Spleen (tissue), 11 donors: ENCODE measurements at regions not wholly inside any gene's neighbourhood (a gene's known extent, or its start where the extent isn't known, plus 50 kb on each side); places are given as distances from the start of the nearest gene placed in this dataset.

Experiments
- DNase-seq: peaks from one replicate; pipeline ENCODE4 v3.0.0-alpha.2; 2020
- H3K27ac ChIP-seq, 8 donors: fragments of 200-600 bp; sonication (generic) in 7 of 8; 1 replicate in 4 of 8; 2 replicates in 4 of 8; pipeline versions ENCODE4 v1.5.0 to v1.8.0; 2016 to 2021; ENCODE audit warnings: inconsistent platforms in 4 of 8, mild to moderate bottlenecking in 4 of 8, moderate library complexity in 1 of 8
- H3K27me3 ChIP-seq, 7 donors: fragments of 200-600 bp; sonication (generic) in 6 of 7; replicated peaks in 1 of 7; 1 replicate in 4 of 7; 2 replicates in 3 of 7; pipeline versions ENCODE4 v1.5.0 to v1.8.0; 2016 to 2021; ENCODE audit warnings: inconsistent platforms in 3 of 7, mild to moderate bottlenecking in 1 of 7
- H3K36me3 ChIP-seq, 6 donors: fragments of 200-600 bp; sonication (generic) in 5 of 6; 1 replicate in 4 of 6; 2 replicates in 2 of 6; pipeline versions ENCODE4 v1.5.0 to v1.8.0; 2016 to 2021; ENCODE audit warnings: inconsistent platforms in 2 of 6
- H3K4me1 ChIP-seq, 6 donors: fragments of 200-600 bp; sonication (generic) in 5 of 6; 1 replicate in 3 of 6; 2 replicates in 3 of 6; pipeline versions ENCODE4 v1.5.0 to v1.8.0; 2016 to 2021; ENCODE audit warnings: inconsistent platforms in 3 of 6
- H3K4me3 ChIP-seq, 8 donors: fragments of 200-600 bp; sonication (generic) in 7 of 8; 1 replicate in 4 of 8; 2 replicates in 4 of 8; pipeline versions ENCODE4 v1.5.0 to v1.8.0; 2016 to 2021; ENCODE audit warnings: inconsistent platforms in 4 of 8, mild to moderate bottlenecking in 4 of 8, moderate library complexity in 2 of 8
- H3K9me3 ChIP-seq, 8 donors: fragments of 200-600 bp; sonication (generic) in 7 of 8; 1 replicate in 4 of 8; 2 replicates in 4 of 8; pipeline versions ENCODE4 v1.5.0 to v1.8.0; 2016 to 2021; ENCODE audit warnings: inconsistent platforms in 4 of 8
- CTCF ChIP-seq, 11 experiments: fragments of 200-600 bp in 7 of 11; fragments of 450-650 bp in 4 of 11; sonication (generic) in 4 of 11; IDR thresholded peaks in 8 of 11; conservative IDR thresholded peaks in 3 of 11; 1 replicate in 7 of 11; 2 replicates in 4 of 11; pipeline versions ENCODE4 v1.4.0 to v1.8.0; 2016 to 2021; ENCODE audit warnings: antibody characterized with exemption in 11 of 11, inconsistent platforms in 4 of 11, mild to moderate bottlenecking in 1 of 11
- POLR2A ChIP-seq, 3 donors: fragments of 450-650 bp; IDR thresholded peaks; one replicate each; pipeline ENCODE4 v1.5.1; 2017; ENCODE audit warnings: antibody characterized with exemption in 3 of 3, mild to moderate bottlenecking in 1 of 3
- POLR2AphosphoS5 ChIP-seq, 3 donors: sonication (generic); formaldehyde crosslinking; IDR thresholded peaks; one replicate each; pipeline ENCODE4 v1.5.1; 2017; ENCODE audit warnings: antibody characterized with exemption in 3 of 3
- WGBS, 5 donors: extraction: QIAGEN DNeasy Blood & Tissue Kit in 3 of 5; methylation state at CpG; one replicate each; pipeline versions ENCODE4 v1.1.5 to v1.1.7; 2013 to 2018; 5-methylcytosine and 5-hydroxymethylcytosine counted together
- intact Hi-C: fragments of 100-400 bp; cut with DNase I; formaldehyde crosslinking; loops from one replicate; pipeline ENCODE4 v1.15.0; 2023; ENCODE audit warnings: low total_unique reads
- donor health status: healthy with polysubstance abuse.
- donor health status: DM: no; HTN: no; CAD: no; lungs with moderate emphysema.
- donor health status: DM: no; HTN: no; CAD: no.
- donor health status: Bipolar disorder and iron deficiency.
- donor health status: healthy.
- donor health status: DM: no; HTN: no; CAD: no.
- donor health status: DM: yes; HTN: yes; CAD: no.

DNA sequence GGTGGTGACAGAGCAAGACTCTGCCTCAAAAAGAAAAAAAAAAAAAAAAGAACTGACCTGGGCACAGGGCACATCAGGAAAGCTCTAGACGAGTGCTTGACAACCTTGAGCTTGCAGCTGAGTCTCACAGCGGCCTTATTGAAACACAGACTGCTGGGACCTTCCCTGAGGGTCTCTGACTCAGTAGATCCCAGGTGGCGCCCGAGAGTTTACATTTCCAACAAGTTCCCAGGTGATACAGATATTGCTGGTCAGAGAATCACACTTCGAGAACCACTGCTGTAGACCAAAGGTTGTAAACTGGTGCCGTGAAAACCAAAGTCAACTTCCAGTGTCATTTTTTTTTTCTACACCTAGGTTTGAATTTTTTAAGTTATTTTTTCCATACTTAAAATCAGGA, 573.2 kb upstream of the MDFIC2 start:
- H3K4me1 ChIP-seq: no peaks in the 10 kb centered on the region
- H3K27ac ChIP-seq: no peak overlapping the region
- 79 to 89% (median 88%) methylated on average over 6 of the region's 6 CpGs for WGBS, 5 donors
- H3K36me3 ChIP-seq: no peaks in the 10 kb centered on the region
- intact Hi-C loops: no loop called here
- no peak overlapping the region for H3K4me3 ChIP-seq
- peaks cover 0 to 5% (median 0%) of the 10 kb centered on the region in 7 donors for H3K27me3 ChIP-seq
- DNase-seq: no peak
- TF ChIP-seq POLR2A (IDR thresholded peaks at IDR 0.05) (no peak), CTCF (IDR thresholded peaks at IDR 0.05 in 8 of 11, conservative IDR thresholded peaks at IDR 0.05 in 3 of 11) (no peak), POLR2AphosphoS5 (IDR thresholded peaks at IDR 0.05) (no peak)
- H3K9me3 ChIP-seq: no peaks in the 10 kb centered on the region

DNA sequence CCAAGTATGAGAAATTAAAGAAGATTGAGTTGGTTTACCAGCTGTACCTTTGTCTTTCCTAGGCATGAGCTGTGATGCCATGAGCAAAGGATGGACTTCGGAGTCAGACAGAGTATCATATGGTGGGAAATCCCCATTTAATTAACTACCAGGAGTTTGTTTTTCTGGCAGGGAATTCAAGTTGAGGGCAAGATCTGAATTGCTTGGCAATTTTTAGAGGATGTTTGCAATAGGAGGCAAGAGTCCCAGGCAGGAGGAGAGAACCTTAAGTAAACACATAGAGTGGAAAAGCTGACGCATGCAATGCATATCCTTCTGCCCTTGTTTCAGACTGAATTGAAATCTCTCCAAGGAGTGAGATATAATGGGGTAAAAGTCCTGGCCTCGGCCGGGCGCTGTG, 569.7 kb upstream of the MDFIC2 start:
- Histone ChIP-seq H3K27me3 (peaks cover 0 to 5% (median 0%) of the 10 kb centered on the region in 7 donors), H3K36me3 (no peaks in the 10 kb centered on the region), H3K9me3 (peaks cover 0 to 27% (median 17%) of the 10 kb centered on the region in 8 donors), H3K4me3 (no peak overlapping the region), H3K27ac (no peak overlapping the region), H3K4me1 (no peaks in the 10 kb centered on the region)
- TF ChIP-seq POLR2AphosphoS5 (IDR thresholded peaks at IDR 0.05): no peak
- no peak for TF ChIP-seq CTCF (IDR thresholded peaks at IDR 0.05 in 8 of 11, conservative IDR thresholded peaks at IDR 0.05 in 3 of 11)
- TF ChIP-seq POLR2A (IDR thresholded peaks at IDR 0.05): no peak
- intact Hi-C loops: no loop called here
- 89 to 98% (median 92%) methylated on average over 5 of the region's 5 CpGs for WGBS, 5 donors
- DNase-seq: no peak

GRCh38 chr3:70880421-70880820, 568.0 kb upstream of the MDFIC2 start:
- Histone ChIP-seq H3K36me3 (no peaks in the 10 kb centered on the region), H3K27me3 (peaks cover 0 to 5% (median 0%) of the 10 kb centered on the region in 7 donors), H3K4me1 (no peaks in the 10 kb centered on the region), H3K27ac (no peak overlapping the region), H3K9me3 (peaks cover 0 to 29% (median 17%) of the 10 kb centered on the region in 8 donors), H3K4me3 (no peak overlapping the region)
- whole genome bisulfite sequencing, 5 donors: 76 to 90% (median 85%) methylated on average over 2 of the region's 2 CpGs
- no peak for DNase-seq
- no peak for TF ChIP-seq CTCF (IDR thresholded peaks at IDR 0.05 in 8 of 11, conservative IDR thresholded peaks at IDR 0.05 in 3 of 11)
- no peak for TF ChIP-seq POLR2AphosphoS5 (IDR thresholded peaks at IDR 0.05)
- TF ChIP-seq POLR2A (IDR thresholded peaks at IDR 0.05): no peak
- intact Hi-C loops: no loop called here

- H3K9me3 ChIP-seq: peaks cover 0 to 41% (median 23%) of the 10 kb centered on the region in 8 donors
These were observed 563.7 kb upstream of the MDFIC2 start for GRCh38 chr3:70876154-70876553.

More at GRCh38 chr3:70876154-70876553, 563.7 kb upstream of the MDFIC2 start:
- Histone ChIP-seq H3K27me3 (no peaks in the 10 kb centered on the region), H3K27ac (no peak overlapping the region), H3K4me3 (no peak overlapping the region), H3K4me1 (no peaks in the 10 kb centered on the region), H3K36me3 (no peaks in the 10 kb centered on the region)
- intact Hi-C loops: no loop called here
- no peak for DNase-seq
- TF ChIP-seq POLR2A (IDR thresholded peaks at IDR 0.05): no peak
- TF ChIP-seq POLR2AphosphoS5 (IDR thresholded peaks at IDR 0.05): no peak
- no peak for TF ChIP-seq CTCF (IDR thresholded peaks at IDR 0.05 in 8 of 11, conservative IDR thresholded peaks at IDR 0.05 in 3 of 11)
- 85 to 95% (median 89%) methylated on average over 3 of the region's 3 CpGs for WGBS, 5 donors
